ENCODE measurements at regions not wholly inside any gene's neighbourhood (a gene's known extent, or its start where the extent isn't known, plus 50 kb on each side); places are given as distances from the start of the nearest gene placed in this dataset.
"Not testable (repeated sequence)": the region's sequence is repeated elsewhere in the genome, so short reads cannot be mapped to it uniquely, and the experiment has no call there.

GRCh38 chr1:4178501-4179113 is 278.5 kb upstream of the C1orf174 start:
- Histone ChIP-seq H3K4me3 (ENCODE audit: insufficient read depth, low read length, poor library complexity, severe bottlenecking) (no peak overlapping the region), H3K9ac (ENCODE audit: low read length) (no peak overlapping the region), H3K79me2 (ENCODE audit: insufficient read depth, low read length) (no peaks in the 10 kb centered on the region), H4K20me1 (ENCODE audit: low read depth, low read length) (no peaks in the 10 kb centered on the region), H3K9me2 (replicated peaks; ENCODE audit: insufficient read depth, low read length) (no peaks in the 10 kb centered on the region), H3K27ac (ENCODE audit: low read depth, low read length) (no peak overlapping the region), H3F3A (ENCODE audit: insufficient read depth) (no peaks in the 10 kb centered on the region), H3K9me3 (ENCODE audit: insufficient read depth, low read length) (no peaks in the 10 kb centered on the region), H3K36me3 (ENCODE audit: low read length) (no peaks in the 10 kb centered on the region), H3K4me2 (ENCODE audit: low read depth, low read length, poor library complexity, severe bottlenecking) (no peak overlapping the region), H2AFZ (ENCODE audit: low read depth, low read length, severe bottlenecking) (no peak overlapping the region), H3K27me3 (ENCODE audit: low read length) (no peaks in the 10 kb centered on the region)
- no peak for TF ChIP-seq EZH2phosphoT487 (conservative IDR thresholded peaks at IDR 0.05; ENCODE audit: low read length)
- TF ChIP-seq CTCF (IDR thresholded peaks at IDR 0.05; ENCODE audit: insufficient read depth, low read length, poor library complexity, severe bottlenecking) = no peak

GRCh38 chr1:4179914-4180735 is 280.1 kb upstream of the C1orf174 start:
- no peak overlapping the region for H3K4me2 ChIP-seq (ENCODE audit: low read depth, low read length, poor library complexity, severe bottlenecking)
- H4K20me1 ChIP-seq (ENCODE audit: low read depth, low read length) = no peaks in the 10 kb centered on the region
- no peak overlapping the region for H3K27ac ChIP-seq (ENCODE audit: low read depth, low read length)
- H2AFZ ChIP-seq (ENCODE audit: low read depth, low read length, severe bottlenecking) = no peak overlapping the region
- no peaks in the 10 kb centered on the region for H3K9me2 ChIP-seq (replicated peaks; ENCODE audit: insufficient read depth, low read length)
- H3K27me3 ChIP-seq (ENCODE audit: low read length) = no peaks in the 10 kb centered on the region
- no peak overlapping the region for H3K9ac ChIP-seq (ENCODE audit: low read length)
- H3K9me3 ChIP-seq (ENCODE audit: insufficient read depth, low read length) = no peaks in the 10 kb centered on the region
- H3K36me3 ChIP-seq (ENCODE audit: low read length) = no peaks in the 10 kb centered on the region
- no peak for TF ChIP-seq EZH2phosphoT487 (conservative IDR thresholded peaks at IDR 0.05; ENCODE audit: low read length)
- no peak for TF ChIP-seq CTCF (IDR thresholded peaks at IDR 0.05; ENCODE audit: insufficient read depth, low read length, poor library complexity, severe bottlenecking)
- no peak overlapping the region for H3K4me3 ChIP-seq (ENCODE audit: insufficient read depth, low read length, poor library complexity, severe bottlenecking)
- H3K79me2 ChIP-seq (ENCODE audit: insufficient read depth, low read length) = no peaks in the 10 kb centered on the region
- no peaks in the 10 kb centered on the region for H3F3A ChIP-seq (ENCODE audit: insufficient read depth)

- not testable (repeated sequence) for H3K27ac ChIP-seq (ENCODE audit: low read depth, low read length); H4K20me1 ChIP-seq (ENCODE audit: low read depth, low read length); H3K4me3 ChIP-seq (ENCODE audit: insufficient read depth, low read length, poor library complexity, severe bottlenecking); H3K36me3 ChIP-seq (ENCODE audit: low read length); H3F3A ChIP-seq (ENCODE audit: insufficient read depth); H3K9me3 ChIP-seq (ENCODE audit: insufficient read depth, low read length); H3K27me3 ChIP-seq (ENCODE audit: low read length); H3K9ac ChIP-seq (ENCODE audit: low read length); H3K9me2 ChIP-seq (replicated peaks; ENCODE audit: insufficient read depth, low read length); H2AFZ ChIP-seq (ENCODE audit: low read depth, low read length, severe bottlenecking); H3K79me2 ChIP-seq (ENCODE audit: insufficient read depth, low read length); H3K4me2 ChIP-seq (ENCODE audit: low read depth, low read length, poor library complexity, severe bottlenecking)
These were observed 286.4 kb upstream of the C1orf174 start for GRCh38 chr1:4186486-4186885.

GRCh38 chr1:4203501-4203900 is 303.4 kb upstream of the C1orf174 start:
- no peak overlapping the region for H3K4me2 ChIP-seq (ENCODE audit: low read depth, low read length, poor library complexity, severe bottlenecking)
- H3K79me2 ChIP-seq (ENCODE audit: insufficient read depth, low read length) = no peaks in the 10 kb centered on the region
- no peaks in the 10 kb centered on the region for H4K20me1 ChIP-seq (ENCODE audit: low read depth, low read length)
- no peak overlapping the region for H2AFZ ChIP-seq (ENCODE audit: low read depth, low read length, severe bottlenecking)
- no peak overlapping the region for H3K4me3 ChIP-seq (ENCODE audit: insufficient read depth, low read length, poor library complexity, severe bottlenecking)
- H3K9me3 ChIP-seq (ENCODE audit: insufficient read depth, low read length) = no peaks in the 10 kb centered on the region
- no peak overlapping the region for H3K27ac ChIP-seq (ENCODE audit: low read depth, low read length)
- no peaks in the 10 kb centered on the region for H3K36me3 ChIP-seq (ENCODE audit: low read length)
- H3K27me3 ChIP-seq (ENCODE audit: low read length) = no peaks in the 10 kb centered on the region
- no peak for TF ChIP-seq EZH2phosphoT487 (conservative IDR thresholded peaks at IDR 0.05; ENCODE audit: low read length)
- H3K9me2 ChIP-seq (replicated peaks; ENCODE audit: insufficient read depth, low read length) = no peaks in the 10 kb centered on the region
- no peak overlapping the region for H3K9ac ChIP-seq (ENCODE audit: low read length)
- no peaks in the 10 kb centered on the region for H3F3A ChIP-seq (ENCODE audit: insufficient read depth)
